Tibial nerve (tissue), 4 donors: ENCODE measurements at regions not wholly inside any gene's neighbourhood (a gene's known extent, or its start where the extent isn't known, plus 50 kb on each side); places are given as distances from the start of the nearest gene placed in this dataset.

Source experiments
- DNase-seq, 2 donors: peaks; one replicate each; pipeline ENCODE4 v3.0.0-alpha.2; 2019; ENCODE audit warnings: low spot score in 2 of 2
- H3K27ac ChIP-seq, 4 donors: fragments of 200-600 bp; sonication (generic) in 3 of 4; one replicate each; pipeline ENCODE4 v1.5.1; 2017 to 2019; ENCODE audit warnings: mild to moderate bottlenecking in 1 of 4
- H3K27me3 ChIP-seq, 2 donors: fragments of 200-600 bp; sonication (generic) in 1 of 2; one replicate each; pipeline versions ENCODE4 v1.5.1 to v1.6.0; 2017 to 2019
- H3K36me3 ChIP-seq, 3 donors: fragments of 200-600 bp; sonication (generic); one replicate each; pipeline ENCODE4 v1.5.1; 2018 to 2019
- H3K4me1 ChIP-seq, 4 donors: fragments of 200-600 bp; sonication (generic) in 3 of 4; one replicate each; pipeline ENCODE4 v1.5.1; 2017 to 2019
- H3K4me3 ChIP-seq, 4 donors: fragments of 200-600 bp; sonication (generic) in 3 of 4; one replicate each; pipeline ENCODE4 v1.5.1; 2017 to 2019; ENCODE audit warnings: mild to moderate bottlenecking in 1 of 4, moderate library complexity in 1 of 4
- H3K9me3 ChIP-seq, 4 donors: fragments of 200-600 bp; sonication (generic) in 3 of 4; one replicate each; pipeline ENCODE4 v1.5.1; 2017 to 2019
- EP300 ChIP-seq, 2 donors: sonication (generic); formaldehyde crosslinking; IDR thresholded peaks; one replicate each; pipeline ENCODE4 v1.6.1; 2017; ENCODE audit warnings: antibody characterized with exemption in 2 of 2, mild to moderate bottlenecking in 1 of 2
- POLR2A ChIP-seq, 2 donors: fragments of 450-650 bp; IDR thresholded peaks; one replicate each; pipeline ENCODE4 v1.6.1; 2017; ENCODE audit warnings: antibody characterized with exemption in 2 of 2, mild to moderate bottlenecking in 2 of 2, moderate library complexity in 2 of 2
- WGBS, 2 donors: methylation state at CpG; one replicate each; pipeline ENCODE4 v1.1.5; 2018; 5-methylcytosine and 5-hydroxymethylcytosine counted together
- TF ChIP-seq, protein P1 (sequence below), 5 experiments: fragments of 200-600 bp in 3 of 5; fragments of 450-650 bp in 2 of 5; sonication (generic) in 3 of 5; IDR thresholded peaks; one replicate each; pipeline ENCODE4 v1.5.1; 2016 to 2019; ENCODE audit warnings: antibody characterized with exemption in 5 of 5, mild to moderate bottlenecking in 3 of 5, moderate library complexity in 2 of 5

DNA sequence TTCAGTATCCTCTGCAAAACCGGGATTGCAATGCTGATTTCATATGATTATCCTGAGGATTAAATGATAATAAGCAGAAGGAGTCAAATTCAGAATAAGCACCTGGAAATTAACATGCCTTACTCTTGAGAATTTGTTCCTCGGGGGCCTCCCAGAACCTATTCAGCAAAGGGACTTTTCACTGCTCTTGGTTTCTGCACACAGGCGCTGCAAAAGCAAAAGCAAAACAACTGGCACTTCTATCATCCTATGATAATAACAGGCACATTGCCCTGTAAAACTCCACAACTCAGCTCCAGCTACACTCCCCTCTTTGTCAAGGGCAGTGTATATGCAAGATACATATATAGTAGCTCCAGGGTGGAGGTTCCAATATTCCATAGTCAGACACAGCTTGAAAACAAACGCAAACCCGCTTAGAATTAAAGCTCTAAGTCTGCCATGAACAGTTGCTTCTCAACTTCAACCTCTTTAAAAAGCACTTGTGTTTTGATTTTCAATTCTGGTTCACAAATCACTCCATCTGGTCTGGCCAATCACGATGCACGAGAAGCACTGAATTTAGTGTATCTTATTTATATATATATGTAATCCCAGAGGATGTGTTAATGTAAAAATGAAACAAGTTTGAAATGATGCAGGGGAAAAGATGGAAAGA lies 119.9 kb upstream of the PTER start:
- Histone ChIP-seq H3K36me3 (no peaks in the 10 kb centered on the region), H3K4me1 (no peaks in the 10 kb centered on the region), H3K27me3 (no peaks in the 10 kb centered on the region), H3K27ac (no peak overlapping the region), H3K9me3 (no peaks in the 10 kb centered on the region), H3K4me3 (no peak overlapping the region)
- DNase-seq: no peak
- TF ChIP-seq EP300 (IDR thresholded peaks at IDR 0.05) (no peak), POLR2A (IDR thresholded peaks at IDR 0.05) (no peak)
- TF ChIP-seq, protein P1, sequence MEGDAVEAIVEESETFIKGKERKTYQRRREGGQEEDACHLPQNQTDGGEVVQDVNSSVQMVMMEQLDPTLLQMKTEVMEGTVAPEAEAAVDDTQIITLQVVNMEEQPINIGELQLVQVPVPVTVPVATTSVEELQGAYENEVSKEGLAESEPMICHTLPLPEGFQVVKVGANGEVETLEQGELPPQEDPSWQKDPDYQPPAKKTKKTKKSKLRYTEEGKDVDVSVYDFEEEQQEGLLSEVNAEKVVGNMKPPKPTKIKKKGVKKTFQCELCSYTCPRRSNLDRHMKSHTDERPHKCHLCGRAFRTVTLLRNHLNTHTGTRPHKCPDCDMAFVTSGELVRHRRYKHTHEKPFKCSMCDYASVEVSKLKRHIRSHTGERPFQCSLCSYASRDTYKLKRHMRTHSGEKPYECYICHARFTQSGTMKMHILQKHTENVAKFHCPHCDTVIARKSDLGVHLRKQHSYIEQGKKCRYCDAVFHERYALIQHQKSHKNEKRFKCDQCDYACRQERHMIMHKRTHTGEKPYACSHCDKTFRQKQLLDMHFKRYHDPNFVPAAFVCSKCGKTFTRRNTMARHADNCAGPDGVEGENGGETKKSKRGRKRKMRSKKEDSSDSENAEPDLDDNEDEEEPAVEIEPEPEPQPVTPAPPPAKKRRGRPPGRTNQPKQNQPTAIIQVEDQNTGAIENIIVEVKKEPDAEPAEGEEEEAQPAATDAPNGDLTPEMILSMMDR (IDR thresholded peaks at IDR 0.05): no peak
- 88% methylated on average over 7 of the region's 7 CpGs for WGBS, 2 donors

DNA sequence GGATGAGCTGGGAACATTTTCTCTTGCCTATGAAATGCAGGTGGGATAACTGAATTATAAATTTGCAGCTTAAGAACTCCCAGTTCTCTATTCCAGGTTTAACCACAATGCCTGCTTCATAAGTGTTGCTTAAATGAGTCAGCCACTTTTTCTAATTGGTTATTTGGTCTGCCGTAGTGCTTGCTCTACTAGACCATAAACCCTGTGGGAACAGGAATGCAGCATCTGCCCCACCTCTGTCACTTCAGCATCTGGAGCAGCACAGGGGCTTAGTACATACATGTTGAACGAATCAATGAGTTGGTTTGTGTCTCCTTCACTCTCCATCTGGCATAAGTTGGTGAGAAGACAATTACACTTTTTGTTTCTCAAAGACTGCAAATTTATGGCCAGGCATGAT lies 95.2 kb upstream of the PTER start:
- H3K27me3 ChIP-seq: no peaks in the 10 kb centered on the region
- no peak overlapping the region for H3K27ac ChIP-seq
- H3K36me3 ChIP-seq: no peaks in the 10 kb centered on the region
- no peak for DNase-seq
- H3K4me3 ChIP-seq: no peak overlapping the region
- TF ChIP-seq, protein P1 (IDR thresholded peaks at IDR 0.05): no peak
- TF ChIP-seq EP300 (IDR thresholded peaks at IDR 0.05) (no peak), POLR2A (IDR thresholded peaks at IDR 0.05) (no peak)
- H3K9me3 ChIP-seq: peaks cover 0 to 3% (median 0%) of the 10 kb centered on the region in 4 donors
- WGBS, 2 donors: 56 to 63% methylated on average over 2 of the region's 2 CpGs
- no peaks in the 10 kb centered on the region for H3K4me1 ChIP-seq

DNA sequence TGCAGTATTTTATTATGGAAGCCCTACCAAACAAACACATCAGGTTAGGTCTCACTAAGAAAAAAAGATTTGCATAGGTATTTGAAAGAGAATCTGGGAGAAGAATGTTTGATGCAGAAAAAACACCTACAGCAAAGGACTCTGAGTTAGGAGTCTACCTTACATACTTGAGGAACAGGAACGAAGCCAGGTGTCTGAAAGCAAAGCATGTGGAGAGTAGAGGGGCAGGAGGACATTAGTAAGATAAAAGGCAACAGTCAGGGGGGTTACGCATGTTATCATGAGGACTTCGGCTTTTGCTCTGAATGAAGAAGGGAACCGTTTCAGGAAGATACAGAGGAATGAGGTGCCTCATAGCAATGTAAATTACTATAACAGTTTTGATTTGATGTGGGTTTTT lies 87.9 kb upstream of the PTER start:
- Histone ChIP-seq H3K4me1 (no peaks in the 10 kb centered on the region), H3K36me3 (no peaks in the 10 kb centered on the region), H3K4me3 (no peak overlapping the region), H3K9me3 (peaks cover 0 to 10% (median 0%) of the 10 kb centered on the region in 4 donors), H3K27ac (no peak overlapping the region), H3K27me3 (no peaks in the 10 kb centered on the region)
- TF ChIP-seq POLR2A (IDR thresholded peaks at IDR 0.05): no peak
- no peak for TF ChIP-seq EP300 (IDR thresholded peaks at IDR 0.05)
- TF ChIP-seq, protein P1 (IDR thresholded peaks at IDR 0.05): no peak
- whole genome bisulfite sequencing, 2 donors: 69 to 81% methylated on average over 4 of the region's 4 CpGs
- DNase-seq: no peak

DNA sequence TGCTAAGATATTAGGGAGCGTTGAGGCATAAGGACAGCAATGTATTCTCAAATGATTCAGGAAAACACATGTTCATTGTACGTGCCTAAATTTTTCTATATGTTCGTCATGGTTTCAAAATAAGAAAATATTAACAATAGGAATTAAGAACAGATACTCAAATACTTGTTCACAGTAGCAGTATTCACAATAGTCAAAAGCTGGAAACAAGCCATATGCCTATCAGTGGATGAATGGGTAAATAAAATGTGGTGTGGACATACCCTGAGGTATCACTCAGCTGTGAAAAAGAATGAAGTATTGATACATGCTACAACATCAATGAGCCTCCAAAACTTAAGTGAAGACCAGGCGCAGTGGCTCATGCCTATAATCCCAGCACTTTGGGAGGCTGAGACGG lies 84.7 kb upstream of the PTER start:
- Histone ChIP-seq H3K4me3 (no peak overlapping the region), H3K4me1 (no peaks in the 10 kb centered on the region), H3K36me3 (no peaks in the 10 kb centered on the region), H3K9me3 (peaks cover 0 to 3% (median 0%) of the 10 kb centered on the region in 4 donors), H3K27ac (no peak overlapping the region), H3K27me3 (no peaks in the 10 kb centered on the region)
- no peak for TF ChIP-seq EP300 (IDR thresholded peaks at IDR 0.05)
- TF ChIP-seq POLR2A (IDR thresholded peaks at IDR 0.05): no peak
- DNase-seq: no peak
- WGBS, 2 donors: 74 to 82% methylated on average over 5 of the region's 5 CpGs

DNA sequence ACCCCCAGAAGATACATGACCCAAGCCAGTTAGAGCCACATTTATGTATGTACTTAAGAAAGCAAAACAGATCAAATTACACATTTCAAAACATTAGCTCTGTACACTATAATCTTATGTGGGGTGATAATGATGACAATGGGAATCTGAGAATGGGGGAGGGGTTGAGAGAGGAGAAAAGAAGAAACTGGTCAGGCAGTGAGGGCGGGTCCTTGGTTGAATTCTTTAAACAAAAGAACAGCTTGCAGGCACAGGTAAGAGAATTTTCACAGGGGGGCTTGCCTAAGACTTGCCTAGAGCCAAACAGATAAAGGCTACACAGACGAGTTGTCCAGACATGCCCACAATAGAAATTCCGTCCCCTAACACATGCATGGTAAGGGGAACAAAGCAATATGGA lies 76.8 kb upstream of the PTER start:
- no peaks in the 10 kb centered on the region for H3K4me1 ChIP-seq
- peaks cover 0 to 13% (median 0%) of the 10 kb centered on the region in 4 donors for H3K9me3 ChIP-seq
- TF ChIP-seq, protein P1 (IDR thresholded peaks at IDR 0.05): no peak
- no peak for TF ChIP-seq POLR2A (IDR thresholded peaks at IDR 0.05)
- TF ChIP-seq EP300 (IDR thresholded peaks at IDR 0.05): no peak
- H3K27ac ChIP-seq: no peak overlapping the region
- no peak for DNase-seq
- WGBS, 2 donors: 82 to 86% methylated on average over 3 of the region's 3 CpGs
- no peaks in the 10 kb centered on the region for H3K27me3 ChIP-seq
- H3K4me3 ChIP-seq: no peak overlapping the region
- H3K36me3 ChIP-seq: no peaks in the 10 kb centered on the region
